H1 (cell line): ENCODE measurements at regions not wholly inside any gene's neighbourhood (a gene's known extent, or its start where the extent isn't known, plus 50 kb on each side); places are given as distances from the start of the nearest gene placed in this dataset.
"Not testable (repeated sequence)": the region's sequence is repeated elsewhere in the genome, so short reads cannot be mapped to it uniquely, and the experiment has no call there.

Experiments used
- BACH1 ChIP-seq: IDR thresholded peaks from 2 replicates; pipeline ENCODE4 v1.6.1; 2012; ENCODE audit warnings: low read length, improper control_type of control experiment
- CHD2 ChIP-seq: IDR thresholded peaks from 2 replicates; pipeline ENCODE4 v1.6.1; 2012; ENCODE audit warnings: low read length, improper control_type of control experiment
- GTF2F1 ChIP-seq: IDR thresholded peaks from 2 replicates; pipeline ENCODE4 v1.6.1; 2012; ENCODE audit warnings: low read depth, low read length, improper control_type of control experiment, borderline replicate concordance
- POLR2A ChIP-seq, 2 experiments: IDR thresholded peaks; 1 replicate in 1 of 2; 2 replicates in 1 of 2; pipeline ENCODE4 v1.6.1; 2011; ENCODE audit warnings: low read depth in 2 of 2, low read length in 2 of 2, mild to moderate bottlenecking in 2 of 2; ENCODE audit errors: control extremely low read depth in 1 of 2
- RAD21 ChIP-seq, 2 experiments: IDR thresholded peaks in 1 of 2; conservative IDR thresholded peaks in 1 of 2; 2 replicates each; pipeline ENCODE4 v1.6.1; 2011; ENCODE audit warnings: low read depth in 2 of 2, low read length in 2 of 2, improper control_type of control experiment in 1 of 2, inconsistent platforms in 1 of 2, mild to moderate bottlenecking in 1 of 2, moderate library complexity in 1 of 2
- SP2 ChIP-seq: IDR thresholded peaks from 2 replicates; pipeline ENCODE4 v1.6.1; 2012; ENCODE audit warnings: mild to moderate bottlenecking, low read length, inconsistent platforms
- TBP ChIP-seq: IDR thresholded peaks from 2 replicates; pipeline ENCODE4 v1.6.1; 2011; ENCODE audit warnings: low read depth, low read length, improper control_type of control experiment

GRCh38 chr3:125910851-125911250 is 58.1 kb upstream of the ROPN1B start:
- TF ChIP-seq CHD2; POLR2A (IDR thresholded peaks at IDR 0.05; ENCODE audit: control extremely low read depth in 1 of 2, low read depth in 2 of 2, low read length in 2 of 2); GTF2F1; BACH1; SP2; TBP; RAD21 (IDR thresholded peaks at IDR 0.05 in 1 of 2, conservative IDR thresholded peaks at IDR 0.05 in 1 of 2; ENCODE audit: low read depth in 2 of 2, low read length in 2 of 2): not testable (repeated sequence)
